ENCODE measurements at regions not wholly inside any gene's neighbourhood (a gene's known extent, or its start where the extent isn't known, plus 50 kb on each side); places are given as distances from the start of the nearest gene placed in this dataset.

DNA sequence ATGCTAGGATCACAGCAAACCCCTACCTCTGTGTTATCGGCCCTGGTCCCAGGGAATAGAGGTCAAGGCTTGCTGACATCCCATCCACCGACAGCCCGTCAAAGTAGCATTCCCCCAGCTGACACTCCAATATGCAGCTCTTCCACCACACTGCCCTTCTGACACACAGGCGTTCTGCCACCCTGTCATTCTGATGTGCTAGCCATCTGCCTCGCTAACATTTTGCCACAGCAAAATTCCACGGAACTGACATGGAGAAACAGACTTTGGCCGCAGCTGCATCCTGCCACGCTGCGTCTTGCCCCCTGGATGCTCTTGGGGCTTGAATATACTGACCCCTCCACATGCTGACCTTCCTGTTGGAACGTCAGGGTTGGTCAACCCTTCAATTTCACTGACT is 163.2 kb upstream of the CSF3R start:
- TF ChIP-seq, protein P1, sequence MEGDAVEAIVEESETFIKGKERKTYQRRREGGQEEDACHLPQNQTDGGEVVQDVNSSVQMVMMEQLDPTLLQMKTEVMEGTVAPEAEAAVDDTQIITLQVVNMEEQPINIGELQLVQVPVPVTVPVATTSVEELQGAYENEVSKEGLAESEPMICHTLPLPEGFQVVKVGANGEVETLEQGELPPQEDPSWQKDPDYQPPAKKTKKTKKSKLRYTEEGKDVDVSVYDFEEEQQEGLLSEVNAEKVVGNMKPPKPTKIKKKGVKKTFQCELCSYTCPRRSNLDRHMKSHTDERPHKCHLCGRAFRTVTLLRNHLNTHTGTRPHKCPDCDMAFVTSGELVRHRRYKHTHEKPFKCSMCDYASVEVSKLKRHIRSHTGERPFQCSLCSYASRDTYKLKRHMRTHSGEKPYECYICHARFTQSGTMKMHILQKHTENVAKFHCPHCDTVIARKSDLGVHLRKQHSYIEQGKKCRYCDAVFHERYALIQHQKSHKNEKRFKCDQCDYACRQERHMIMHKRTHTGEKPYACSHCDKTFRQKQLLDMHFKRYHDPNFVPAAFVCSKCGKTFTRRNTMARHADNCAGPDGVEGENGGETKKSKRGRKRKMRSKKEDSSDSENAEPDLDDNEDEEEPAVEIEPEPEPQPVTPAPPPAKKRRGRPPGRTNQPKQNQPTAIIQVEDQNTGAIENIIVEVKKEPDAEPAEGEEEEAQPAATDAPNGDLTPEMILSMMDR (IDR thresholded peaks at IDR 0.05; ENCODE audit: low read depth, low read length, missing input control): no peak
- TF ChIP-seq, protein P2, sequence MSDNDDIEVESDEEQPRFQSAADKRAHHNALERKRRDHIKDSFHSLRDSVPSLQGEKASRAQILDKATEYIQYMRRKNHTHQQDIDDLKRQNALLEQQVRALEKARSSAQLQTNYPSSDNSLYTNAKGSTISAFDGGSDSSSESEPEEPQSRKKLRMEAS (IDR thresholded peaks at IDR 0.05): no peak
- TF ChIP-seq EGR1 (IDR thresholded peaks at IDR 0.05; ENCODE audit: low read depth in 2 of 2) (no peak), YY1 (IDR thresholded peaks at IDR 0.05) (no peak), RAD21 (IDR thresholded peaks at IDR 0.05) (no peak), SP1 (IDR thresholded peaks at IDR 0.05) (no peak), GABPA (IDR thresholded peaks at IDR 0.05 in 1 of 2, conservative IDR thresholded peaks at IDR 0.05 in 1 of 2) (no peak)
- TF ChIP-seq, protein P3, sequence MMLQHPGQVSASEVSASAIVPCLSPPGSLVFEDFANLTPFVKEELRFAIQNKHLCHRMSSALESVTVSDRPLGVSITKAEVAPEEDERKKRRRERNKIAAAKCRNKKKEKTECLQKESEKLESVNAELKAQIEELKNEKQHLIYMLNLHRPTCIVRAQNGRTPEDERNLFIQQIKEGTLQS (IDR thresholded peaks at IDR 0.05): no peak

Data from liver (tissue), 3 donors.